Keratinocyte (primary cell): ENCODE measurements at regions not wholly inside any gene's neighbourhood (a gene's known extent, or its start where the extent isn't known, plus 50 kb on each side); places are given as distances from the start of the nearest gene placed in this dataset.

Experiments used
- DNase-seq: peaks from one replicate; pipeline ENCODE4 v3.0.0-alpha.2; 2011; ENCODE audit warnings: low read depth, missing footprints, low spot score
- FAIRE-seq: peaks from 2 replicates; lab custom pipeline; 2011; peaks lifted over from hg19 to GRCh38; lab: Jason Lieb, UNC
- H2AFZ ChIP-seq: 2 replicates; pipeline ENCODE4 v1.6.0; 2012; ENCODE audit warnings: low read length, control low read depth, inconsistent platforms; ENCODE audit not compliant: control insufficient read depth
- H3K27ac ChIP-seq: 2 replicates; pipeline ENCODE4 v1.5.1; 2011; ENCODE audit warnings: low read length; ENCODE audit not compliant: control insufficient read depth, insufficient read depth
- H3K27me3 ChIP-seq: 3 replicates; pipeline ENCODE4 v1.6.0; 2011; ENCODE audit warnings: low read length; ENCODE audit not compliant: control insufficient read depth, insufficient read depth; ENCODE audit errors: extremely low read depth
- H3K36me3 ChIP-seq, 2 experiments: 2 replicates in 1 of 2; 3 replicates in 1 of 2; pipeline ENCODE4 v1.5.1; 2011; ENCODE audit warnings: low read length in 2 of 2, mild to moderate bottlenecking in 1 of 2; ENCODE audit not compliant: control insufficient read depth in 2 of 2, insufficient read depth in 2 of 2; ENCODE audit errors: extremely low read depth in 1 of 2
- H3K4me1 ChIP-seq: 3 replicates; pipeline ENCODE4 v1.5.1; 2011; ENCODE audit warnings: low read length; ENCODE audit not compliant: control insufficient read depth, insufficient read depth; ENCODE audit errors: extremely low read depth
- H3K4me2 ChIP-seq: 3 replicates; pipeline ENCODE4 v1.6.0; 2011; ENCODE audit warnings: low read depth, low read length; ENCODE audit not compliant: control insufficient read depth, insufficient read depth; ENCODE audit errors: extremely low read depth
- H3K4me3 ChIP-seq, 3 experiments: fragments of 200-600 bp in 1 of 3; sonication (generic) in 1 of 3; 2 replicates in 2 of 3; 3 replicates in 1 of 3; pipeline ENCODE4 v1.5.1; 2011 to 2016; ENCODE audit warnings: low read length in 3 of 3, mild to moderate bottlenecking in 3 of 3, control low read depth in 2 of 3, inconsistent platforms in 1 of 3, low read depth in 1 of 3, mixed read lengths in 1 of 3, mixed run types in 1 of 3, moderate library complexity in 1 of 3; ENCODE audit not compliant: control insufficient read depth in 2 of 3, insufficient read depth in 2 of 3; ENCODE audit errors: extremely low read depth in 1 of 3
- H3K79me2 ChIP-seq: 2 replicates; pipeline ENCODE4 v1.6.0; 2012; ENCODE audit warnings: low read length; ENCODE audit not compliant: control insufficient read depth, insufficient read depth
- H3K9ac ChIP-seq: 3 replicates; pipeline ENCODE4 v1.6.0; 2011; ENCODE audit warnings: low read length; ENCODE audit not compliant: control insufficient read depth, insufficient read depth; ENCODE audit errors: extremely low read depth
- H3K9me1 ChIP-seq: 3 replicates; pipeline ENCODE4 v1.6.0; 2011; ENCODE audit warnings: low read length; ENCODE audit not compliant: control insufficient read depth, insufficient read depth; ENCODE audit errors: extremely low read depth
- H3K9me3 ChIP-seq: 2 replicates; pipeline ENCODE4 v1.5.1; 2012; ENCODE audit warnings: low read depth, low read length; ENCODE audit not compliant: control insufficient read depth
- H4K20me1 ChIP-seq: 3 replicates; pipeline ENCODE4 v1.6.0; 2011; ENCODE audit warnings: low read length; ENCODE audit not compliant: control insufficient read depth, insufficient read depth; ENCODE audit errors: extremely low read depth
- EZH2 ChIP-seq: IDR thresholded peaks from one replicate; pipeline ENCODE4 v1.6.1; 2012; ENCODE audit warnings: inconsistent platforms, mild to moderate bottlenecking, low read length, moderate library complexity
- dilution Hi-C: fragments of 300-500 bp; cut with MboI; formaldehyde crosslinking; loops from one replicate; pipeline ENCODE4 v1.7.0; 2020; ENCODE audit warnings: low sequenced_read_pairs; ENCODE audit not compliant: extremely low pct_ligation_motif_present
- TF ChIP-seq, protein P1 (sequence below), 3 experiments: IDR thresholded peaks in 1 of 3; conservative IDR thresholded peaks in 1 of 3; optimal IDR thresholded peaks in 1 of 3; 2 replicates in 2 of 3; 3 replicates in 1 of 3; pipeline versions ENCODE3 to v1.5.1; 2011; ENCODE audit warnings: low read length in 3 of 3, mild to moderate bottlenecking in 3 of 3, moderate library complexity in 2 of 3, control low read depth in 1 of 3, inconsistent platforms in 1 of 3; ENCODE audit not compliant: insufficient read depth in 2 of 3; ENCODE audit errors: extremely low read depth in 1 of 3

DNA sequence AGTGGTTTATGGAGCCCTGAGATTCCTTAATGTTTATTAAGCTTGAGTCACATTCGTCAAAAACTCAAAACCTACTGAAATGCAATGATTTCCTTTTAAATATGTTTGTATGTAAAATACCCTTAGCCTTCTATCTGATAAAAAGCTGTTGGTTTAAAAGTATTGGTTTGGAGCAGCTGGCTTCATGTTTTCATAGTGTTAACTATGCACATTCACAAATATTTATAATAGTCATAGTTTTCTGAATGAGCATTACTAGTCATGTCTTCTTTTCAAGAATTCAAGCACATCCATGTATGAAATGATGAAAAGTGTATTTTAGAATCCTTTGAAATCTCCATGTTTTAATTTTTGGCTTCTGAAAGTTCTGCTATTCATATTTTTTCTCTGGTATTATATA, 558.6 kb downstream of the UTRN start:
- Histone ChIP-seq H4K20me1 (no peaks in the 10 kb centered on the region), H3K9ac (no peak overlapping the region), H3K4me1 (no peaks in the 10 kb centered on the region), H3K9me3 (no peaks in the 10 kb centered on the region), H3K4me3 (no peak overlapping the region), H3K27ac (no peak overlapping the region), H3K9me1 (no peaks in the 10 kb centered on the region), H3K4me2 (no peak overlapping the region), H3K36me3 (no peaks in the 10 kb centered on the region), H2AFZ (no peak overlapping the region), H3K79me2 (no peaks in the 10 kb centered on the region), H3K27me3 (no peaks in the 10 kb centered on the region)
- no peak for DNase-seq
- TF ChIP-seq, protein P1, sequence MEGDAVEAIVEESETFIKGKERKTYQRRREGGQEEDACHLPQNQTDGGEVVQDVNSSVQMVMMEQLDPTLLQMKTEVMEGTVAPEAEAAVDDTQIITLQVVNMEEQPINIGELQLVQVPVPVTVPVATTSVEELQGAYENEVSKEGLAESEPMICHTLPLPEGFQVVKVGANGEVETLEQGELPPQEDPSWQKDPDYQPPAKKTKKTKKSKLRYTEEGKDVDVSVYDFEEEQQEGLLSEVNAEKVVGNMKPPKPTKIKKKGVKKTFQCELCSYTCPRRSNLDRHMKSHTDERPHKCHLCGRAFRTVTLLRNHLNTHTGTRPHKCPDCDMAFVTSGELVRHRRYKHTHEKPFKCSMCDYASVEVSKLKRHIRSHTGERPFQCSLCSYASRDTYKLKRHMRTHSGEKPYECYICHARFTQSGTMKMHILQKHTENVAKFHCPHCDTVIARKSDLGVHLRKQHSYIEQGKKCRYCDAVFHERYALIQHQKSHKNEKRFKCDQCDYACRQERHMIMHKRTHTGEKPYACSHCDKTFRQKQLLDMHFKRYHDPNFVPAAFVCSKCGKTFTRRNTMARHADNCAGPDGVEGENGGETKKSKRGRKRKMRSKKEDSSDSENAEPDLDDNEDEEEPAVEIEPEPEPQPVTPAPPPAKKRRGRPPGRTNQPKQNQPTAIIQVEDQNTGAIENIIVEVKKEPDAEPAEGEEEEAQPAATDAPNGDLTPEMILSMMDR (optimal IDR thresholded peaks at IDR 0.05 in 1 of 3, IDR thresholded peaks at IDR 0.05 in 1 of 3, conservative IDR thresholded peaks at IDR 0.05 in 1 of 3; ENCODE audit: extremely low read depth in 1 of 3, insufficient read depth in 2 of 3, low read length in 3 of 3) = no peak
- TF ChIP-seq EZH2 = no peak
- FAIRE-seq = no peak
- dilution Hi-C loops = no loop called here

DNA sequence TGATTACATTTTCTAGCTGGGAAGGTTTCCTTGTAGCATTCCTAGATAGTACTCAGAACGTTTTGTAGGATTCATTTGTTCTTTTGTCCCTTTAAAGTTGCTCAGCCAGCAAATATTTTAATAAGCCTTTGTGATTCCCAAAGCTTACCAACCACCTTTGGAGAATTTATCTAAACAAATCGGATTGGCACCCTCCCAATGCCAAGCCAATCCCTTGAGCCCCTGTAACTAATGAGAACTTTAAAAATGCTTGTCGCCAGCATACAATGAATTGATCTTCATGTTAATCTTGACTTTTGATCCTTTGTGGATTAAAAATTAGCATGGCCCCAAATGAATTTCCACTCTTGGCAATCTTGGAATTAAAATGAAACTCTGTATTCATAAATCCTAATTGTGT, 559.5 kb downstream of the UTRN start:
- no peak overlapping the region for H3K9ac ChIP-seq
- H3K4me3 ChIP-seq = no peak overlapping the region
- FAIRE-seq (no peak), DNase-seq (no peak)
- no peak overlapping the region for H2AFZ ChIP-seq
- H4K20me1 ChIP-seq = no peaks in the 10 kb centered on the region
- no peaks in the 10 kb centered on the region for H3K27me3 ChIP-seq
- TF ChIP-seq, protein P1 (optimal IDR thresholded peaks at IDR 0.05 in 1 of 3, IDR thresholded peaks at IDR 0.05 in 1 of 3, conservative IDR thresholded peaks at IDR 0.05 in 1 of 3; ENCODE audit: extremely low read depth in 1 of 3, insufficient read depth in 2 of 3, low read length in 3 of 3) = no peak
- no peak for TF ChIP-seq EZH2
- dilution Hi-C loops = no loop called here
- H3K4me2 ChIP-seq = no peak overlapping the region
- no peaks in the 10 kb centered on the region for H3K79me2 ChIP-seq
- H3K9me3 ChIP-seq = no peaks in the 10 kb centered on the region
- no peaks in the 10 kb centered on the region for H3K4me1 ChIP-seq
- H3K27ac ChIP-seq = no peak overlapping the region
- no peaks in the 10 kb centered on the region for H3K9me1 ChIP-seq
- H3K36me3 ChIP-seq = no peaks in the 10 kb centered on the region
